ENCODE measurements at regions not wholly inside any gene's neighbourhood (a gene's known extent, or its start where the extent isn't known, plus 50 kb on each side); places are given as distances from the start of the nearest gene placed in this dataset.

GRCh38 chr3:87867001-87867400 lies 191.8 kb downstream of the CGGBP1 start:
- Histone ChIP-seq H3K9me3 (peaks cover 0 to 21% (median 2%) of the 10 kb centered on the region in 4 donors), H3K4me3 (no peak overlapping the region), H3K27ac (no peak overlapping the region), H3K27me3 (no peaks in the 10 kb centered on the region), H3K36me3 (no peaks in the 10 kb centered on the region), H3K4me1 (no peaks in the 10 kb centered on the region)
- no peak for DNase-seq (ENCODE audit: low spot score in 2 of 2)
- WGBS, 2 donors: 39 to 51% methylated on average over 2 of the region's 2 CpGs
- no peak for TF ChIP-seq EP300 (IDR thresholded peaks at IDR 0.05)
- no peak for TF ChIP-seq CTCF (IDR thresholded peaks at IDR 0.05)
- no peak for TF ChIP-seq POLR2A (IDR thresholded peaks at IDR 0.05)

GRCh38 chr3:87856126-87856525 lies 202.7 kb downstream of the CGGBP1 start:
- Histone ChIP-seq H3K27ac (no peak overlapping the region), H3K4me1 (no peaks in the 10 kb centered on the region), H3K9me3 (peaks cover 0 to 4% (median 0%) of the 10 kb centered on the region in 4 donors), H3K27me3 (no peaks in the 10 kb centered on the region), H3K36me3 (no peaks in the 10 kb centered on the region), H3K4me3 (no peak overlapping the region)
- 53 to 64% methylated on average over 1 of the region's 1 CpG for WGBS, 2 donors
- no peak for DNase-seq (ENCODE audit: low spot score in 2 of 2)
- TF ChIP-seq POLR2A (IDR thresholded peaks at IDR 0.05) (no peak), EP300 (IDR thresholded peaks at IDR 0.05) (no peak), CTCF (IDR thresholded peaks at IDR 0.05) (no peak)

- DNase-seq (ENCODE audit: low spot score in 2 of 2): no peak
- no peak overlapping the region for H3K27ac ChIP-seq
- H3K4me3 ChIP-seq: no peak overlapping the region
- 39 to 48% methylated on average over 3 of the region's 3 CpGs for WGBS, 2 donors
- H3K9me3 ChIP-seq: peaks cover 0 to 4% (median 2%) of the 10 kb centered on the region in 4 donors
- TF ChIP-seq CTCF (IDR thresholded peaks at IDR 0.05) (no peak), EP300 (IDR thresholded peaks at IDR 0.05) (no peak), POLR2A (IDR thresholded peaks at IDR 0.05) (no peak)
- no peaks in the 10 kb centered on the region for H3K36me3 ChIP-seq
- H3K4me1 ChIP-seq: no peaks in the 10 kb centered on the region
- H3K27me3 ChIP-seq: no peaks in the 10 kb centered on the region
Observed at GRCh38 chr3:87855616-87856015, 203.2 kb downstream of the CGGBP1 start.

- peaks cover 0 to 4% (median 2%) of the 10 kb centered on the region in 4 donors for H3K9me3 ChIP-seq
Observed at GRCh38 chr3:87855211-87855610, 203.6 kb downstream of the CGGBP1 start.

GRCh38 chr3:87848003-87848402 lies 210.8 kb downstream of the CGGBP1 start:
- WGBS, 2 donors: 82 to 88% methylated on average over 2 of the region's 2 CpGs
- Histone ChIP-seq H3K4me3 (no peak overlapping the region), H3K9me3 (peaks cover 0 to 4% (median 2%) of the 10 kb centered on the region in 4 donors), H3K36me3 (no peaks in the 10 kb centered on the region), H3K27ac (no peak overlapping the region), H3K27me3 (no peaks in the 10 kb centered on the region), H3K4me1 (no peaks in the 10 kb centered on the region)
- TF ChIP-seq EP300 (IDR thresholded peaks at IDR 0.05): no peak
- DNase-seq (ENCODE audit: low spot score in 2 of 2): no peak

More at GRCh38 chr3:87855211-87855610, 203.6 kb downstream of the CGGBP1 start:
- Histone ChIP-seq H3K27me3 (no peaks in the 10 kb centered on the region), H3K36me3 (no peaks in the 10 kb centered on the region), H3K4me3 (no peak overlapping the region), H3K27ac (no peak overlapping the region), H3K4me1 (no peaks in the 10 kb centered on the region)
- no peak for DNase-seq (ENCODE audit: low spot score in 2 of 2)
- 64 to 65% methylated on average over 1 of the region's 1 CpG for WGBS, 2 donors
- TF ChIP-seq POLR2A (IDR thresholded peaks at IDR 0.05) (no peak), EP300 (IDR thresholded peaks at IDR 0.05) (no peak), CTCF (IDR thresholded peaks at IDR 0.05) (no peak)

GRCh38 chr3:87837076-87837475 lies 221.7 kb downstream of the CGGBP1 start:
- TF ChIP-seq EP300 (IDR thresholded peaks at IDR 0.05): no peak
- no peak for TF ChIP-seq POLR2A (IDR thresholded peaks at IDR 0.05)
- no peak for TF ChIP-seq CTCF (IDR thresholded peaks at IDR 0.05)
- 40 to 59% methylated on average over 1 of the region's 1 CpG for WGBS, 2 donors
- H3K36me3 ChIP-seq: no peaks in the 10 kb centered on the region
- H3K27ac ChIP-seq: no peak overlapping the region
- no peak overlapping the region for H3K4me3 ChIP-seq
- no peaks in the 10 kb centered on the region for H3K27me3 ChIP-seq
- peaks cover 0 to 8% (median 0%) of the 10 kb centered on the region in 4 donors for H3K9me3 ChIP-seq
- no peak for DNase-seq (ENCODE audit: low spot score in 2 of 2)
- no peaks in the 10 kb centered on the region for H3K4me1 ChIP-seq
